Type B pancreatic cell (in vitro differentiated cells): ENCODE measurements at regions not wholly inside any gene's neighbourhood (a gene's known extent, or its start where the extent isn't known, plus 50 kb on each side); places are given as distances from the start of the nearest gene placed in this dataset.

Experiments
- DNase-seq: peaks from one replicate; pipeline ENCODE4 v3.0.0; 2021; ENCODE audit warnings: mixed read lengths; ENCODE audit not compliant: unreplicated experiment; ENCODE audit errors: extremely low spot score
- H3K27ac Mint-ChIP-seq: 2 replicates; pipeline ENCODE4 v1.8.0; 2021; ENCODE audit warnings: mild to moderate bottlenecking, mixed read lengths
- H3K27me3 Mint-ChIP-seq: 2 replicates; pipeline ENCODE4 v1.8.0; 2021; ENCODE audit warnings: mixed read lengths
- H3K36me3 Mint-ChIP-seq: 2 replicates; pipeline ENCODE4 v1.8.0; 2021; ENCODE audit warnings: mixed read lengths
- H3K4me1 Mint-ChIP-seq: one replicate; pipeline ENCODE4 v1.8.0; 2021; ENCODE audit warnings: mixed read lengths; ENCODE audit not compliant: unreplicated experiment
- H3K4me3 Mint-ChIP-seq: 2 replicates; pipeline ENCODE4 v1.8.0; 2021; ENCODE audit warnings: mild to moderate bottlenecking, mixed read lengths
- H3K9me3 Mint-ChIP-seq: 2 replicates; pipeline ENCODE4 v1.8.0; 2021; ENCODE audit warnings: mixed read lengths
- CTCF ChIP-seq: fragments of 200-600 bp; sonication (generic); conservative IDR thresholded peaks from 2 replicates; pipeline ENCODE4 v1.5.0; 2021; ENCODE audit warnings: antibody characterized with exemption, mild to moderate bottlenecking

- Mint-ChIP-seq H3K27me3 (no peaks in the 10 kb centered on the region), H3K27ac (no peak overlapping the region), H3K4me3 (no peak overlapping the region), H3K36me3 (no peaks in the 10 kb centered on the region), H3K9me3 (peaks cover 5% of the 10 kb centered on the region), H3K4me1 (no peaks in the 10 kb centered on the region)
- DNase-seq = no peak
- no peak for TF ChIP-seq CTCF
Measured at GRCh38 chr4:189279188-189279587, 661.5 kb upstream of the FRG1 start.

GRCh38 chr4:189285377-189285776 lies 655.3 kb upstream of the FRG1 start:
- no peak for TF ChIP-seq CTCF
- H3K4me1 Mint-ChIP-seq = no peaks in the 10 kb centered on the region
- no peak for DNase-seq
- peaks cover 5% of the 10 kb centered on the region for H3K9me3 Mint-ChIP-seq
- H3K27me3 Mint-ChIP-seq = no peaks in the 10 kb centered on the region
- no peaks in the 10 kb centered on the region for H3K36me3 Mint-ChIP-seq
- H3K27ac Mint-ChIP-seq = no peak overlapping the region
- H3K4me3 Mint-ChIP-seq = no peak overlapping the region

- H3K4me3 Mint-ChIP-seq = no peak overlapping the region
Measured at GRCh38 chr4:189291939-189292338, 648.7 kb upstream of the FRG1 start.

GRCh38 chr4:189293459-189293858 lies 647.2 kb upstream of the FRG1 start:
- DNase-seq = no peak
- no peaks in the 10 kb centered on the region for H3K36me3 Mint-ChIP-seq
- no peaks in the 10 kb centered on the region for H3K4me1 Mint-ChIP-seq
- no peaks in the 10 kb centered on the region for H3K9me3 Mint-ChIP-seq
- H3K4me3 Mint-ChIP-seq = no peak overlapping the region
- TF ChIP-seq CTCF = no peak
- no peak overlapping the region for H3K27ac Mint-ChIP-seq
- no peaks in the 10 kb centered on the region for H3K27me3 Mint-ChIP-seq

More at GRCh38 chr4:189291939-189292338, 648.7 kb upstream of the FRG1 start:
- TF ChIP-seq CTCF = no peak
- Mint-ChIP-seq H3K36me3 (no peaks in the 10 kb centered on the region), H3K4me1 (no peaks in the 10 kb centered on the region), H3K27ac (no peak overlapping the region), H3K9me3 (no peaks in the 10 kb centered on the region), H3K27me3 (no peaks in the 10 kb centered on the region)
- DNase-seq = no peak

GRCh38 chr4:189294574-189294973 lies 646.1 kb upstream of the FRG1 start:
- no peaks in the 10 kb centered on the region for H3K4me1 Mint-ChIP-seq
- no peak for TF ChIP-seq CTCF
- no peaks in the 10 kb centered on the region for H3K36me3 Mint-ChIP-seq
- DNase-seq = no peak
- no peaks in the 10 kb centered on the region for H3K9me3 Mint-ChIP-seq
- no peak overlapping the region for H3K4me3 Mint-ChIP-seq
- no peak overlapping the region for H3K27ac Mint-ChIP-seq
- no peaks in the 10 kb centered on the region for H3K27me3 Mint-ChIP-seq

GRCh38 chr4:189299706-189300105 lies 641.0 kb upstream of the FRG1 start:
- no peaks in the 10 kb centered on the region for H3K9me3 Mint-ChIP-seq
- H3K27me3 Mint-ChIP-seq = no peaks in the 10 kb centered on the region
- no peak overlapping the region for H3K27ac Mint-ChIP-seq
- H3K4me3 Mint-ChIP-seq = no peak overlapping the region
- no peaks in the 10 kb centered on the region for H3K36me3 Mint-ChIP-seq
- TF ChIP-seq CTCF = no peak
- H3K4me1 Mint-ChIP-seq = no peaks in the 10 kb centered on the region
- no peak for DNase-seq
